H9 (cell line): ENCODE measurements at regions not wholly inside any gene's neighbourhood (a gene's known extent, or its start where the extent isn't known, plus 50 kb on each side); places are given as distances from the start of the nearest gene placed in this dataset.

Source experiments
- DNase-seq: peaks from one replicate; pipeline ENCODE4 v3.0.0-alpha.2; 2017
- H2AFZ ChIP-seq: one replicate; pipeline ENCODE4 v1.6.1; 2013; ENCODE audit warnings: mild to moderate bottlenecking, low read length, control low read depth, moderate library complexity
- H2AK5ac ChIP-seq: 2 replicates; pipeline ENCODE4 v1.6.1; 2013; ENCODE audit warnings: low read length, control low read depth, mixed read lengths; ENCODE audit not compliant: insufficient read length
- H2BK120ac ChIP-seq: one replicate; pipeline ENCODE4 v1.6.1; 2013; ENCODE audit warnings: low read depth, mild to moderate bottlenecking, low read length, control low read depth, inconsistent platforms; ENCODE audit not compliant: poor library complexity, severe bottlenecking
- H2BK12ac ChIP-seq: 2 replicates; pipeline ENCODE4 v1.6.1; 2013; ENCODE audit warnings: low read length, control low read depth, mixed read lengths, low read depth; ENCODE audit not compliant: insufficient read length
- H2BK15ac ChIP-seq: 2 replicates; pipeline ENCODE4 v1.6.1; 2013; ENCODE audit warnings: low read depth, low read length, control low read depth
- H2BK20ac ChIP-seq: one replicate; pipeline ENCODE4 v1.6.1; 2013; ENCODE audit warnings: low read depth, mild to moderate bottlenecking, low read length, control low read depth, inconsistent platforms; ENCODE audit not compliant: poor library complexity, severe bottlenecking
- H2BK5ac ChIP-seq: 2 replicates; pipeline ENCODE4 v1.6.1; 2013; ENCODE audit warnings: low read length, control low read depth, mixed read lengths; ENCODE audit not compliant: insufficient read length
- H3K14ac ChIP-seq: 2 replicates; pipeline ENCODE4 v1.6.1; 2013; ENCODE audit warnings: low read length, control low read depth; ENCODE audit not compliant: insufficient read depth
- H3K18ac ChIP-seq: 2 replicates; pipeline ENCODE4 v1.6.1; 2013; ENCODE audit warnings: low read depth, mild to moderate bottlenecking, mixed read lengths, low read length, control low read depth; ENCODE audit not compliant: insufficient read length
- H3K23ac ChIP-seq: 2 replicates; pipeline ENCODE4 v1.6.1; 2013; ENCODE audit warnings: low read length, control low read depth, mixed read lengths, low read depth; ENCODE audit not compliant: insufficient read length
- H3K23me2 ChIP-seq: 2 replicates; pipeline ENCODE4 v1.6.1; 2013; ENCODE audit warnings: low read depth, mild to moderate bottlenecking, mixed read lengths, low read length, control low read depth; ENCODE audit not compliant: insufficient read length, poor library complexity, severe bottlenecking
- H3K27ac ChIP-seq: 2 replicates; pipeline ENCODE4 v1.5.1; 2013; ENCODE audit warnings: low read length, control low read depth, mixed read lengths, low read depth; ENCODE audit not compliant: insufficient read length
- H3K27me3 ChIP-seq: 2 replicates; pipeline ENCODE4 v1.6.1; 2013; ENCODE audit warnings: low read length, control low read depth, inconsistent platforms; ENCODE audit not compliant: insufficient read depth
- H3K4ac ChIP-seq: 2 replicates; pipeline ENCODE4 v1.6.1; 2013; ENCODE audit warnings: low read depth, mild to moderate bottlenecking, control low read depth, inconsistent platforms, low read length, moderate library complexity
- H3K4me1 ChIP-seq: 2 replicates; pipeline ENCODE4 v1.6.1; 2013; ENCODE audit warnings: low read length, control low read depth, inconsistent platforms; ENCODE audit not compliant: insufficient read depth
- H3K4me2 ChIP-seq: 2 replicates; pipeline ENCODE4 v1.6.1; 2013; ENCODE audit warnings: low read length, control low read depth, mixed read lengths; ENCODE audit not compliant: insufficient read length, insufficient read depth
- H3K56ac ChIP-seq: 2 replicates; pipeline ENCODE4 v1.6.1; 2013; ENCODE audit warnings: low read depth, mild to moderate bottlenecking, mixed read lengths, low read length, control low read depth; ENCODE audit not compliant: insufficient read length
- H3K79me1 ChIP-seq: 2 replicates; pipeline ENCODE4 v1.6.1; 2013; ENCODE audit warnings: low read depth, mild to moderate bottlenecking, moderate library complexity, low read length, control low read depth, inconsistent platforms; ENCODE audit not compliant: insufficient read depth, poor library complexity, severe bottlenecking
- H3K79me2 ChIP-seq: 2 replicates; pipeline ENCODE4 v1.6.1; 2013; ENCODE audit warnings: low read length, control low read depth, inconsistent platforms; ENCODE audit not compliant: insufficient read depth
- H3K9ac ChIP-seq: 2 replicates; pipeline ENCODE4 v1.6.1; 2013; ENCODE audit warnings: low read length, control low read depth, mixed read lengths; ENCODE audit not compliant: insufficient read length; ENCODE audit errors: extremely low read depth
- H3K9me3 ChIP-seq: one replicate; pipeline ENCODE4 v1.6.1; 2013; ENCODE audit warnings: low read depth, low read length, inconsistent platforms; ENCODE audit not compliant: control insufficient read depth
- H3T11ph ChIP-seq: one replicate; pipeline ENCODE4 v1.6.1; 2013; ENCODE audit warnings: mild to moderate bottlenecking, low read length, control low read depth, inconsistent platforms
- H4K20me1 ChIP-seq: one replicate; pipeline ENCODE4 v1.6.1; 2013; ENCODE audit not compliant: control insufficient read depth, insufficient read length, insufficient read depth
- H4K5ac ChIP-seq: 2 replicates; pipeline ENCODE4 v1.6.1; 2013; ENCODE audit warnings: low read depth, mild to moderate bottlenecking, mixed read lengths, low read length, control low read depth; ENCODE audit not compliant: insufficient read length
- H4K8ac ChIP-seq: replicated peaks from 2 replicates; pipeline ENCODE4 v1.6.1; 2013; ENCODE audit warnings: low read length, control low read depth, mixed read lengths, low read depth; ENCODE audit not compliant: insufficient read length
- H4K91ac ChIP-seq: 2 replicates; pipeline ENCODE4 v1.6.1; 2013; ENCODE audit warnings: low read depth, mild to moderate bottlenecking, moderate library complexity, mixed read lengths, low read length, control low read depth; ENCODE audit not compliant: insufficient read length
- H3K27ac Mint-ChIP-seq, 3 experiments: 2 replicates in 2 of 3; 3 replicates in 1 of 3; pipeline ENCODE4 v1.8.0; 2020 to 2021; ENCODE audit warnings: mixed read lengths in 3 of 3, mild to moderate bottlenecking in 1 of 3, moderate library complexity in 1 of 3
- H3K27me3 Mint-ChIP-seq: 2 replicates; pipeline ENCODE4 v1.8.0; 2021; ENCODE audit warnings: low read depth, mild to moderate bottlenecking, moderate library complexity, mixed read lengths
- H3K36me3 Mint-ChIP-seq, 3 experiments: 2 replicates in 2 of 3; 3 replicates in 1 of 3; pipeline ENCODE4 v1.8.0; 2020 to 2021; ENCODE audit warnings: low read depth in 3 of 3, mixed read lengths in 3 of 3; ENCODE audit not compliant: insufficient read depth in 1 of 3
- H3K4me1 Mint-ChIP-seq, 2 experiments: 2 replicates each; pipeline ENCODE4 v1.8.0; 2020; ENCODE audit warnings: mixed read lengths in 2 of 2
- H3K4me3 Mint-ChIP-seq, 2 experiments: 2 replicates in 1 of 2; 3 replicates in 1 of 2; pipeline ENCODE4 v1.8.0; 2020 to 2021; ENCODE audit warnings: mild to moderate bottlenecking in 2 of 2, mixed read lengths in 2 of 2, moderate library complexity in 1 of 2
- H3K9me3 Mint-ChIP-seq, 2 experiments: 2 replicates in 1 of 2; 3 replicates in 1 of 2; pipeline ENCODE4 v1.8.0; 2020; ENCODE audit warnings: mild to moderate bottlenecking in 2 of 2, mixed read lengths in 2 of 2, moderate library complexity in 1 of 2
- WGBS: extraction: QIAGEN DNeasy Blood & Tissue Kit; methylation state at CpG from one replicate; pipeline ENCODE4 v1.1.7; 2013; ENCODE audit warnings: missing lambda C conversion rate, low lambda C conversion rate, mixed read lengths; ENCODE audit not compliant: insufficient read length; ENCODE audit errors: extremely low coverage; 5-methylcytosine and 5-hydroxymethylcytosine counted together
- TF ChIP-seq, protein P1 (sequence below): fragments of 200-600 bp; sonication (generic); conservative IDR thresholded peaks from 3 replicates; pipeline ENCODE4 v1.8.0; 2021; ENCODE audit warnings: antibody characterized with exemption, mild to moderate bottlenecking

DNA sequence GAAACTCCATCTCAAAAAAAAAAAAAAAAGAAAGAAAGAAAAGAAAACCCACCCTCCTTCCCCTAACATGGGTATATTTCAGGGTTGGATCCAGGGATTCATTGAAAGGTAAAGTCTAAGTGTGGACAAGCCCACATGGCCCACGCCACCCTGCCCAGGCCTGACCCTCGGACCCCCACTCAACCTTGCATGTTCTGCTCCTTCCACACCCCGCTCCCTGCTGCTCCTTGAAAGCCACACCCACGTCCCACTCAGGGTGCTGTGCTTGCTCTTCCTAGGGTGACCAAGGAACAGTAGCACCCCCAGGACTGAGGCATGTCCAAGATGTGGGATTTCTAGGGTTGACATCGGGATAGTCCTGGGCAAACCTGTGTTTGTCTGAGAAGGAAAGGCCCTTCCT, 172.7 kb upstream of the MYCN start:
- H3K36me3 Mint-ChIP-seq = no peaks in the 10 kb centered on the region
- WGBS = no CpG with 5 or more reads among the region's 5 CpGs

More for the DNA sequence above, 172.7 kb upstream of the MYCN start:
- H3K9me3 ChIP-seq = no peaks in the 10 kb centered on the region
- H3K23ac ChIP-seq = no peak overlapping the region
- no peak overlapping the region for H3K9ac ChIP-seq
- H2BK120ac ChIP-seq = no peak overlapping the region
- no peak overlapping the region for H3K18ac ChIP-seq
- H2BK12ac ChIP-seq = no peak overlapping the region
- no peaks in the 10 kb centered on the region; the same call in 1 of the 2 replicates for H3K4me1 ChIP-seq
- H2BK15ac ChIP-seq = no peak overlapping the region
- no peak overlapping the region for H2BK5ac ChIP-seq
- no peaks in the 10 kb centered on the region for H3K23me2 ChIP-seq
- H3K4me1 Mint-ChIP-seq = peaks cover 3 to 23% of the 10 kb centered on the region in 2 experiments; a peak in 3 of 4 replicates
- no peak overlapping the region for H4K8ac ChIP-seq
- H3K27me3 ChIP-seq = no peaks in the 10 kb centered on the region
- no peaks in the 10 kb centered on the region for H4K20me1 ChIP-seq
- TF ChIP-seq, protein P1, sequence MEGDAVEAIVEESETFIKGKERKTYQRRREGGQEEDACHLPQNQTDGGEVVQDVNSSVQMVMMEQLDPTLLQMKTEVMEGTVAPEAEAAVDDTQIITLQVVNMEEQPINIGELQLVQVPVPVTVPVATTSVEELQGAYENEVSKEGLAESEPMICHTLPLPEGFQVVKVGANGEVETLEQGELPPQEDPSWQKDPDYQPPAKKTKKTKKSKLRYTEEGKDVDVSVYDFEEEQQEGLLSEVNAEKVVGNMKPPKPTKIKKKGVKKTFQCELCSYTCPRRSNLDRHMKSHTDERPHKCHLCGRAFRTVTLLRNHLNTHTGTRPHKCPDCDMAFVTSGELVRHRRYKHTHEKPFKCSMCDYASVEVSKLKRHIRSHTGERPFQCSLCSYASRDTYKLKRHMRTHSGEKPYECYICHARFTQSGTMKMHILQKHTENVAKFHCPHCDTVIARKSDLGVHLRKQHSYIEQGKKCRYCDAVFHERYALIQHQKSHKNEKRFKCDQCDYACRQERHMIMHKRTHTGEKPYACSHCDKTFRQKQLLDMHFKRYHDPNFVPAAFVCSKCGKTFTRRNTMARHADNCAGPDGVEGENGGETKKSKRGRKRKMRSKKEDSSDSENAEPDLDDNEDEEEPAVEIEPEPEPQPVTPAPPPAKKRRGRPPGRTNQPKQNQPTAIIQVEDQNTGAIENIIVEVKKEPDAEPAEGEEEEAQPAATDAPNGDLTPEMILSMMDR = no peak
- no peaks in the 10 kb centered on the region; the same call in 1 of the 2 replicates for H3K27me3 Mint-ChIP-seq
- no peak overlapping the region for H3K14ac ChIP-seq
- H2AFZ ChIP-seq = no peak overlapping the region
- H4K5ac ChIP-seq = no peak overlapping the region
- H3K79me2 ChIP-seq = no peaks in the 10 kb centered on the region
- H3K9me3 Mint-ChIP-seq = no peaks in the 10 kb centered on the region
- no peak overlapping the region for H3T11ph ChIP-seq
- H3K4me2 ChIP-seq = no peak overlapping the region
- H3K4me3 Mint-ChIP-seq = no peak overlapping the region
- no peak overlapping the region for H4K91ac ChIP-seq
- H3K27ac Mint-ChIP-seq = peak overlapping the region in 1 of 3 experiments; percentile 41; a peak in 1 of 7 replicates
- no peak overlapping the region for H2BK20ac ChIP-seq
- no peak overlapping the region for H3K27ac ChIP-seq
- no peak overlapping the region for H3K4ac ChIP-seq
- no peak overlapping the region for H3K56ac ChIP-seq
- no peak overlapping the region for H2AK5ac ChIP-seq
- H3K79me1 ChIP-seq = no peaks in the 10 kb centered on the region
- DNase-seq = no peak
